Endothelial cell of umbilical vein (primary cell): ENCODE measurements at regions not wholly inside any gene's neighbourhood (a gene's known extent, or its start where the extent isn't known, plus 50 kb on each side); places are given as distances from the start of the nearest gene placed in this dataset.

Source experiments
- BruUV-seq: library from RNA; stranded (reverse); fragments of 400-500 nt; replicated peaks from 2 replicates; lab custom pipeline; 2021; lab: Mats Ljungman, UMichigan
- CTCF ChIA-PET: fragments of 300-600, 350-600 bp; sonication (Branson Sonifier 250); formaldehyde crosslinking; loops from one replicate; lab custom pipeline; 2021; ENCODE audit warnings: antibody characterized with exemption, inconsistent platforms; lab: Charles Lee
- POLR2A ChIA-PET: fragments of 300-600, 350-600 bp; sonication (Branson Sonifier 250); formaldehyde crosslinking; loops from one replicate; lab custom pipeline; 2021; ENCODE audit warnings: antibody characterized with exemption, inconsistent platforms; lab: Charles Lee
- DNase-seq: peaks from one replicate; pipeline ENCODE4 v3.0.0-alpha.2; 2011; ENCODE audit warnings: low read depth, low spot score
- FAIRE-seq: peaks from 2 replicates; lab custom pipeline; 2011; peaks lifted over from hg19 to GRCh38; lab: Jason Lieb, UNC
- H2AFZ ChIP-seq: 2 replicates; pipeline ENCODE4 v1.6.0; 2012; ENCODE audit warnings: low read depth, low read length, control low read depth, inconsistent platforms
- H3K27ac ChIP-seq: 2 replicates; pipeline ENCODE4 v1.5.1; 2011; ENCODE audit warnings: low read depth, mild to moderate bottlenecking, control low read depth, low read length, moderate library complexity; ENCODE audit not compliant: insufficient read depth
- H3K27me3 ChIP-seq, 2 experiments: 2 replicates each; pipeline versions ENCODE4 v1.6.0 to v1.6.1; 2011; ENCODE audit warnings: low read length in 2 of 2, mixed read lengths in 1 of 2; ENCODE audit not compliant: control insufficient read depth in 2 of 2, insufficient read depth in 2 of 2
- H3K36me3 ChIP-seq, 2 experiments: 2 replicates in 1 of 2; 3 replicates in 1 of 2; pipeline ENCODE4 v1.5.1; 2011; ENCODE audit warnings: low read length in 2 of 2, mild to moderate bottlenecking in 1 of 2, moderate library complexity in 1 of 2; ENCODE audit not compliant: control insufficient read depth in 2 of 2, insufficient read depth in 2 of 2; ENCODE audit errors: extremely low read depth in 1 of 2
- H3K4me1 ChIP-seq: 3 replicates; pipeline ENCODE4 v1.5.1; 2011; ENCODE audit warnings: mild to moderate bottlenecking, low read length; ENCODE audit not compliant: control insufficient read depth, insufficient read depth; ENCODE audit errors: extremely low read depth
- H3K4me2 ChIP-seq: 2 replicates; pipeline ENCODE4 v1.6.1; 2011; ENCODE audit warnings: low read length, control low read depth, mixed read lengths; ENCODE audit not compliant: insufficient read depth
- H3K4me3 ChIP-seq, 3 experiments: fragments of 200-600 bp in 1 of 3; sonication (generic), shearing (Covaris generic) in 1 of 3; replicated peaks in 1 of 3; 2 replicates each; pipeline ENCODE4 v1.5.1; 2011 to 2016; ENCODE audit warnings: control low read depth in 3 of 3, low read length in 3 of 3, mild to moderate bottlenecking in 2 of 3, inconsistent platforms in 1 of 3, low read depth in 1 of 3, moderate library complexity in 1 of 3; ENCODE audit not compliant: insufficient read depth in 1 of 3
- H3K79me2 ChIP-seq: 2 replicates; pipeline ENCODE4 v1.6.0; 2012; ENCODE audit warnings: low read length, inconsistent platforms; ENCODE audit not compliant: control insufficient read depth, insufficient read depth
- H3K9ac ChIP-seq: replicated peaks from 2 replicates; pipeline ENCODE3; 2011; ENCODE audit warnings: low read length, control low read depth; ENCODE audit not compliant: insufficient read depth; ENCODE audit errors: extremely low read depth
- H3K9me1 ChIP-seq: replicated peaks from 3 replicates; pipeline ENCODE4 v1.6.0; 2011; ENCODE audit warnings: mild to moderate bottlenecking, low read length; ENCODE audit not compliant: control insufficient read depth, insufficient read depth; ENCODE audit errors: extremely low read depth
- H3K9me3 ChIP-seq: replicated peaks from 2 replicates; pipeline ENCODE4 v1.5.1; 2012; ENCODE audit warnings: low read length, inconsistent platforms; ENCODE audit not compliant: control insufficient read depth, insufficient read depth
- H4K20me1 ChIP-seq: replicated peaks from 2 replicates; pipeline ENCODE3; 2011; ENCODE audit warnings: mild to moderate bottlenecking, low read length; ENCODE audit not compliant: control insufficient read depth, insufficient read depth; ENCODE audit errors: extremely low read depth
- CTCF ChIP-seq, 2 donors: IDR thresholded peaks; 1 replicate in 1 of 2; 2 replicates in 1 of 2; pipeline ENCODE4 v1.5.1; 2011; ENCODE audit warnings: low read length in 2 of 2, mild to moderate bottlenecking in 2 of 2, moderate library complexity in 2 of 2, control low read depth in 1 of 2, inconsistent platforms in 1 of 2, low read depth in 1 of 2; ENCODE audit not compliant: insufficient read depth in 1 of 2; ENCODE audit errors: extremely low read depth in 1 of 2
- EZH2 ChIP-seq: IDR thresholded peaks from 2 replicates; pipeline ENCODE4 v1.6.1; 2012; ENCODE audit warnings: borderline replicate concordance, low read depth, mild to moderate bottlenecking, moderate library complexity, low read length, inconsistent platforms; ENCODE audit not compliant: severe bottlenecking
- FOS ChIP-seq: IDR thresholded peaks from 2 replicates; pipeline ENCODE4 v1.6.1; 2011; ENCODE audit warnings: mild to moderate bottlenecking, low read length, moderate library complexity, borderline replicate concordance; ENCODE audit not compliant: insufficient read depth
- GATA2 ChIP-seq: IDR thresholded peaks from 2 replicates; pipeline ENCODE4 v1.7.0; 2011; ENCODE audit warnings: low read depth, mild to moderate bottlenecking, moderate library complexity, mixed read lengths, low read length; ENCODE audit not compliant: insufficient read length, insufficient read depth
- JUN ChIP-seq: IDR thresholded peaks from 2 replicates; pipeline ENCODE4 v1.6.1; 2011; ENCODE audit warnings: borderline replicate concordance, low read depth; ENCODE audit not compliant: insufficient read length, insufficient read depth
- MAX ChIP-seq: IDR thresholded peaks from 2 replicates; pipeline ENCODE4 v1.6.1; 2011; ENCODE audit not compliant: insufficient read depth, insufficient read length
- MYC ChIP-seq: IDR thresholded peaks from one replicate; pipeline ENCODE4 v1.6.1; 2011; ENCODE audit warnings: mild to moderate bottlenecking, low read depth, low read length
- POLR2A ChIP-seq: IDR thresholded peaks from 2 replicates; pipeline ENCODE4 v1.6.1; 2012; ENCODE audit warnings: low read depth, mild to moderate bottlenecking, control low read depth, low read length
- POLR2AphosphoS5 ChIP-seq: IDR thresholded peaks from 2 replicates; pipeline ENCODE4 v1.6.1; 2012; ENCODE audit warnings: low read depth, mild to moderate bottlenecking, control low read depth, low read length, moderate library complexity; ENCODE audit not compliant: insufficient read depth
- dilution Hi-C: fragments of 300-500 bp; cut with MboI; formaldehyde crosslinking; loops from one replicate; pipeline ENCODE4 v1.15.0; 2019; ENCODE audit warnings: low sequenced_read_pairs; ENCODE audit not compliant: extremely low pct_ligation_motif_present
- intact Hi-C: fragments of 100-400 bp; cut with micrococcal nuclease; formaldehyde crosslinking; loops from one replicate; pipeline ENCODE4 v1.10.0; 2022

GRCh38 chr1:29832471-29832870, 596.1 kb downstream of the PTPRU start:
- Histone ChIP-seq H3K9ac (no peak overlapping the region), H4K20me1 (no peaks in the 10 kb centered on the region), H3K4me3 (no peak overlapping the region), H3K9me1 (no peaks in the 10 kb centered on the region), H3K27me3 (no peaks in the 10 kb centered on the region), H2AFZ (no peak overlapping the region), H3K36me3 (no peaks in the 10 kb centered on the region), H3K4me2 (no peak overlapping the region), H3K4me1 (no peaks in the 10 kb centered on the region), H3K79me2 (no peaks in the 10 kb centered on the region), H3K9me3 (no peaks in the 10 kb centered on the region), H3K27ac (no peak overlapping the region)
- ChIA-PET CTCF (no interaction called here), POLR2A (no interaction called here)
- intact Hi-C loops = no loop called here
- DNase-seq (no peak), FAIRE-seq (no peak)
- BruUV-seq = no TSS peak
- no peak for TF ChIP-seq FOS
- TF ChIP-seq GATA2 = no peak
- no peak for TF ChIP-seq MAX
- no peak for TF ChIP-seq POLR2AphosphoS5
- no peak for TF ChIP-seq JUN
- TF ChIP-seq CTCF (IDR thresholded peaks at IDR 0.05; ENCODE audit: extremely low read depth in 1 of 2, insufficient read depth in 1 of 2, low read depth in 1 of 2, low read length in 2 of 2) = no peak
- TF ChIP-seq MYC = no peak
- no peak for TF ChIP-seq POLR2A
- TF ChIP-seq EZH2 = no peak
- dilution Hi-C loops = no loop called here
